ENCODE measurements at regions not wholly inside any gene's neighbourhood (a gene's known extent, or its start where the extent isn't known, plus 50 kb on each side); places are given as distances from the start of the nearest gene placed in this dataset.

DNA sequence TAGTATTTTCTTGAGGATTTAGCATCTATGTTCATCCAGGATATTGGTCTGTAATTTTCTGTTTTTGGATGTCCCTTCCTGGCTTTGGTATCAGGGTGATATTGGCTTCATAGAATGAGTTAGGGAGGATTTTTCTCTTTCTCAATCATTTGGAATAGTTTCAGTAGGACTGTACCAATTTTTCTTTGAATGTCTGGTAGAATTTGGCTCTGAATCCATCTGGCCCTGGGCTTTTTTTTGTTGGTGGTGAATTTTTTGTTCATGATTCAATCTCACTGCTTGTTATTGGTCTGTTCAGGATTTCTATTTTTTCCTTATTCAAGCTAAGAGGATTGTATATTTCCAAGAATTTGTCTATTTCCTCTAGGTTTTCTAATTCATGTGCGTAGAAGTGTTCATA lies 192.7 kb downstream of the KIF20B start:
- DNase-seq (ENCODE audit: low read depth) = no peak
- no peak for TF ChIP-seq CTCF (IDR thresholded peaks at IDR 0.05; ENCODE audit: low read depth, low read length, missing control alignments)

GRCh38 chr10:89900554-89900953 lies 199.2 kb downstream of the KIF20B start:
- no peak for DNase-seq (ENCODE audit: low read depth)
- H3K4me3 ChIP-seq (ENCODE audit: low read depth, low read length) = no peak overlapping the region
- no peak for TF ChIP-seq CTCF (IDR thresholded peaks at IDR 0.05; ENCODE audit: low read depth, low read length, missing control alignments)

More for the DNA sequence above, 192.7 kb downstream of the KIF20B start:
- H3K4me3 ChIP-seq (ENCODE audit: low read depth, low read length) = no peak overlapping the region

DNA sequence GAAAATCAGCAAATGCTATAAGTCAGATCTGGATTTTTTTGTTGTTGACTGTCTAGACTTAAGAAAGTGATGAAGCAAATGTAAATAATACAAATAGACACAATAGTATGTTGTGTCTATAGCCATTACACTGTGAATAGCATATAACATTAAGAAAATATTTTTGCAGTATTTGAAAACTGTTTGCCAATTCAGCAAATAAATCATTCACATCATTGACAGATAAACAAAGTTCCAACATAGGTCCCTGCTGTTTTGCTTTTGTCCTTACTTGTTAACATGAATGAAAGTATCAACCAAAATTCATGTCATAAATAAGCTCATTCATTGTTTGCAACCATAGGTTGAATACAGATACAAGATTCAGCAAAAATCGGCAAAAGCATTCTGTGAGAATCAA lies 200.5 kb downstream of the KIF20B start:
- TF ChIP-seq CTCF (IDR thresholded peaks at IDR 0.05; ENCODE audit: low read depth, low read length, missing control alignments) = no peak
- DNase-seq (ENCODE audit: low read depth) = no peak
- H3K4me3 ChIP-seq (ENCODE audit: low read depth, low read length) = no peak overlapping the region

DNA sequence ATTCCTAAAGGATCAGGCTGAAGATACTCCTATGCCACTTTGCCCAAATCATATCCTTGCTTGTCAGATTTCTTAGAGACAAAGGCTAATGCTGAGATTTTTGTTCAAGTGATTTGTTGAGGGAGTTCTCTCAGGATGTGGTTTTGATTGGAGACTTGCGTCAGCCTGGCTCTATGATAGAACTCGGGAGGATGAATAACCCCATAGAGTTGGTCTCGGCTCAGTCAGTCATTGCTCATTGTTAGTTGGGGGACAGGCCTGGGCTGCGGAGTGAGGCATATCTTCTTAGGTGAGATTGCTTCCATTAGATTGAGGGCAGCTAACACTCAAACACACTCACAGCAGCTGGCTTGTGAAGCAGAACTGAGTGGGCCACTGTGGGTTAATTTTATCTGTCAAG lies 203.4 kb downstream of the KIF20B start:
- no peak for DNase-seq (ENCODE audit: low read depth)
- no peak overlapping the region for H3K4me3 ChIP-seq (ENCODE audit: low read depth, low read length)
- no peak for TF ChIP-seq CTCF (IDR thresholded peaks at IDR 0.05; ENCODE audit: low read depth, low read length, missing control alignments)

DNA sequence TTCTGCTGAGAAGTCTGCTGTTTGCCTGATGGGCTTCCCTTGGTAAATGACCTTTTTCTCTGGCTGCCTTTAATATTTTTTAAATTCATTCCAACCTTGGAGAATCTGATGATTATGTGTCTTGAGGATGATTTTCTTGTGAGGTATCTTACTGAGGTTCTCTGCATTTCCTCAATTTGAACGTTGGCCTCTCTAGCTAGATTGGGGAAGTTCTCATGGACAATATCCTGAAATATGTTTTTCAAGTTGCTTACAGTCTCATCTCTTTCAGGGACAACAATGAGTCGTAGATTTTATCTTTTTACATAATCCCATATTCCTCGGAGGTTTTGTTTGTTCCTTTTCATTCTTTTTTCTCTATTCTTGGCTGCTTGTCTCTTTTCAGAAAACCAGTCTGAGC lies 208.4 kb downstream of the KIF20B start:
- no peak for TF ChIP-seq CTCF (IDR thresholded peaks at IDR 0.05; ENCODE audit: low read depth, low read length, missing control alignments)
- no peak for DNase-seq (ENCODE audit: low read depth)
- no peak overlapping the region for H3K4me3 ChIP-seq (ENCODE audit: low read depth, low read length)

DNA sequence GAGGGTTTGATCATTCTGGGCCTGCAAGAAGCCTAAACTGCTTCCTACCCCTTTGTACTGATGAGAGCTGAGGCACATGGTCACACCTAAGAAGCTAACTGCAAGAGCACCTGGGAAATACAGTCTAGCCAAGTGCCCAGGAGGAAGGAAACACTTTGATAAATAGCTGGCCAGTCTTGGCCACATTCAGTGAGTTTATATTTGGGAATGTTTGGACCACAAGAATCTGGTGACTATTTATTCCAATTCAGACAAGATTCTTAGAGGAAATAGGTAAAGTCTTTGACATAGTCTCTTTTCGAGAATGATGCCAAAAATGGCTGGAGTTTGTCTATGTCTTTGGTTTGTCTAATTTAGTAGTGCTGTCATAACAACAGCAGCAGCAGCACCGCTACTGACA lies 213.6 kb downstream of the KIF20B start:
- DNase-seq (ENCODE audit: low read depth) = no peak
- no peak for TF ChIP-seq CTCF (IDR thresholded peaks at IDR 0.05; ENCODE audit: low read depth, low read length, missing control alignments)
- H3K4me3 ChIP-seq (ENCODE audit: low read depth, low read length) = no peak overlapping the region

DNA sequence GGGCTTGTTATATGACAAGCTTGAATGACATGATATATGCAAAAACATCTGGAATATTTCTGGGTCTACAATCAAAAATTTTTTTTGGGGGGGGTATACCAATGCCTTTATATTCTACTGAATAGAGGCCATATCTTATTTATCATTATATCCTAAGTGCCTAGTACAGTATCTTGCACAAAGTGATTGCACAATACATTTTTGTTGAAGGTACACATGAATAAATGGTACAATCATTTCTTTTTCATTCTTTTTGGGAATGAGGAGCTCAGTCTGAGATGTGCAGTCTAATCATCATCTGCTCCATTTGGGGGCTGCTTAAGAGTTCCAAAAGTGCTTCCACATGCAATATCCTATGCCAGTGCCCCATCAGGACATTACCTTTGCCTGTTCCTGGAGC lies 214.6 kb downstream of the KIF20B start:
- H3K4me3 ChIP-seq (ENCODE audit: low read depth, low read length) = no peak overlapping the region
- DNase-seq (ENCODE audit: low read depth) = no peak
- TF ChIP-seq CTCF (IDR thresholded peaks at IDR 0.05; ENCODE audit: low read depth, low read length, missing control alignments) = no peak

Data from GM12864 (cell line).